A673 (cell line): ENCODE measurements at regions not wholly inside any gene's neighbourhood (a gene's known extent, or its start where the extent isn't known, plus 50 kb on each side); places are given as distances from the start of the nearest gene placed in this dataset.

ENCODE experiments used
- BruUV-seq: library from RNA; stranded (reverse); fragments of 400-500 nt; replicated peaks from 2 replicates; lab custom pipeline; 2021; lab: Mats Ljungman, UMichigan
- CTCF ChIA-PET: fragments of 300-600 bp; sonication (Branson Sonifier 250); formaldehyde crosslinking; loops from one replicate; lab custom pipeline; 2022; ENCODE audit warnings: antibody characterized with exemption; lab: Charles Lee
- POLR2A ChIA-PET: fragments of 300-600 bp; sonication (Branson Sonifier 250); formaldehyde crosslinking; loops from one replicate; lab custom pipeline; 2022; ENCODE audit warnings: antibody characterized with exemption; ENCODE audit not compliant: low non-redundant PET; lab: Charles Lee
- DNase-seq: peaks from one replicate; pipeline ENCODE4 v3.0.0-alpha.2; 2015; ENCODE audit warnings: low spot score
- H3K27ac ChIP-seq: fragments of 200-600 bp; sonication (generic); 2 replicates; pipeline ENCODE4 v1.5.1; 2016; ENCODE audit warnings: mixed run types, low read depth, mild to moderate bottlenecking, mixed read lengths, antibody characterized with exemption, low read length; ENCODE audit not compliant: poor library complexity, severe bottlenecking
- H3K27me3 ChIP-seq: fragments of 200-600 bp; sonication (generic); replicated peaks from 2 replicates; pipeline ENCODE4 v1.6.1; 2017; ENCODE audit warnings: mixed run types, low read depth, mild to moderate bottlenecking, mixed read lengths, antibody characterized with exemption, low read length; ENCODE audit not compliant: insufficient read depth, poor library complexity
- H3K36me3 ChIP-seq: fragments of 200-600 bp; sonication (generic); 2 replicates; pipeline ENCODE4 v1.6.1; 2016; ENCODE audit warnings: mixed run types, mild to moderate bottlenecking, mixed read lengths, antibody characterized with exemption, low read length; ENCODE audit not compliant: insufficient read depth, poor library complexity, severe bottlenecking
- H3K4me1 ChIP-seq: fragments of 200-600 bp; sonication (generic); 2 replicates; pipeline ENCODE4 v1.6.1; 2017; ENCODE audit warnings: mixed run types, mild to moderate bottlenecking, mixed read lengths, antibody characterized with exemption, low read length; ENCODE audit not compliant: insufficient read depth, poor library complexity, severe bottlenecking
- H3K4me3 ChIP-seq: fragments of 200-600 bp; sonication (generic); 2 replicates; pipeline ENCODE4 v1.5.1; 2016; ENCODE audit warnings: low read depth, mixed run types, mild to moderate bottlenecking, mixed read lengths, low read length; ENCODE audit not compliant: poor library complexity, severe bottlenecking
- H3K9me3 ChIP-seq: fragments of 200-600 bp; sonication (generic); 2 replicates; pipeline ENCODE4 v1.6.1; 2016; ENCODE audit warnings: mixed run types, low read depth, mild to moderate bottlenecking, mixed read lengths, antibody characterized with exemption, low read length; ENCODE audit not compliant: poor library complexity, severe bottlenecking
- CTCF ChIP-seq: fragments of 300-800, 200-600 bp; sonication (generic); conservative IDR thresholded peaks from 2 replicates; pipeline ENCODE4 v1.5.1; 2017; ENCODE audit warnings: low read depth, mild to moderate bottlenecking, antibody characterized with exemption, low read length, moderate library complexity, mixed read lengths
- EZH2 ChIP-seq: fragments of 200-600 bp; sonication (generic); IDR thresholded peaks from 2 replicates; pipeline ENCODE4 v1.6.1; 2017; ENCODE audit warnings: borderline replicate concordance, low read depth, mild to moderate bottlenecking, mixed read lengths, antibody characterized with exemption, low read length; ENCODE audit not compliant: poor library complexity, severe bottlenecking
- intact Hi-C: fragments of 100-400 bp; cut with micrococcal nuclease; formaldehyde crosslinking; loops from one replicate; pipeline ENCODE4 v1.10.0; 2022; ENCODE audit not compliant: unreplicated experiment

GRCh38 chr3:44030285-44030684 is 211.4 kb upstream of the TOPAZ1 start:
- DNase-seq: no peak
- Histone ChIP-seq H3K4me3 (no peak overlapping the region), H3K4me1 (no peaks in the 10 kb centered on the region), H3K27me3 (no peaks in the 10 kb centered on the region), H3K9me3 (no peaks in the 10 kb centered on the region), H3K27ac (no peak overlapping the region), H3K36me3 (no peaks in the 10 kb centered on the region)
- CTCF ChIA-PET: no interaction called here
- POLR2A ChIA-PET: no interaction called here
- no TSS peak for BruUV-seq
- TF ChIP-seq CTCF (no peak), EZH2 (no peak)
- intact Hi-C loops: no loop called here

- no peak for TF ChIP-seq EZH2
- no peak for TF ChIP-seq CTCF
- H3K9me3 ChIP-seq: no peaks in the 10 kb centered on the region
- no peak for DNase-seq
- no peak overlapping the region for H3K4me3 ChIP-seq
- H3K27me3 ChIP-seq: no peaks in the 10 kb centered on the region
- no peaks in the 10 kb centered on the region for H3K36me3 ChIP-seq
- H3K4me1 ChIP-seq: no peaks in the 10 kb centered on the region
- intact Hi-C loops: no loop called here
- BruUV-seq: no TSS peak
- CTCF ChIA-PET: no interaction called here
- POLR2A ChIA-PET: no interaction called here
- H3K27ac ChIP-seq: no peak overlapping the region
Measured at GRCh38 chr3:44030687-44031305, 210.9 kb upstream of the TOPAZ1 start.

- Histone ChIP-seq H3K4me3 (no peak overlapping the region), H3K9me3 (no peaks in the 10 kb centered on the region), H3K27ac (no peak overlapping the region), H3K27me3 (no peaks in the 10 kb centered on the region), H3K4me1 (no peaks in the 10 kb centered on the region), H3K36me3 (no peaks in the 10 kb centered on the region)
- no TSS peak for BruUV-seq
- intact Hi-C loops: no loop called here
- CTCF ChIA-PET: no interaction called here
- TF ChIP-seq CTCF (no peak), EZH2 (no peak)
- POLR2A ChIA-PET: no interaction called here
- no peak for DNase-seq
Measured at GRCh38 chr3:44031387-44032380, 210.0 kb upstream of the TOPAZ1 start.
